Panc1 (cell line): ENCODE measurements at regions not wholly inside any gene's neighbourhood (a gene's known extent, or its start where the extent isn't known, plus 50 kb on each side); places are given as distances from the start of the nearest gene placed in this dataset.

ENCODE experiments used
- ATAC-seq: fragments of 200-7000 bp; cut with Tn5 transposase; 2 replicates; pipeline ENCODE4 v1.9.1; 2020; ENCODE audit warnings: mild to moderate bottlenecking, moderate library complexity
- BruUV-seq: library from RNA; stranded (reverse); fragments of 400-500 nt; replicated peaks from 2 replicates; lab custom pipeline; 2021; lab: Mats Ljungman, UMichigan
- CTCF ChIA-PET: fragments of 300-600 bp; sonication (Branson Sonifier 250); formaldehyde crosslinking; loops from one replicate; lab custom pipeline; 2022; ENCODE audit warnings: antibody characterized with exemption; lab: Charles Lee
- POLR2A ChIA-PET: fragments of 300-600 bp; sonication (Branson Sonifier 250); formaldehyde crosslinking; loops from one replicate; lab custom pipeline; 2022; ENCODE audit warnings: antibody characterized with exemption; lab: Charles Lee
- DNase-seq: peaks from one replicate; pipeline ENCODE4 v3.0.0-alpha.2; 2010; ENCODE audit warnings: low read depth, low spot score
- H3K27ac ChIP-seq: 2 replicates; pipeline ENCODE4 v1.5.1; 2011; ENCODE audit warnings: mild to moderate bottlenecking, low read length, inconsistent platforms
- H3K27me3 ChIP-seq: fragments of 200-500 bp; sonication (Bioruptor generic); 2 replicates; pipeline ENCODE4 v1.6.0; 2014; ENCODE audit warnings: low read length, inconsistent platforms; ENCODE audit not compliant: control insufficient read depth, insufficient read depth
- H3K36me3 ChIP-seq: fragments of 200-500 bp; sonication (Bioruptor generic); 2 replicates; pipeline ENCODE4 v1.5.1; 2014; ENCODE audit warnings: inconsistent platforms, mild to moderate bottlenecking, low read length, moderate library complexity; ENCODE audit not compliant: control insufficient read depth, insufficient read depth
- H3K4me1 ChIP-seq: 2 replicates; pipeline ENCODE4 v1.5.1; 2011; ENCODE audit warnings: inconsistent platforms, mild to moderate bottlenecking, low read length, moderate library complexity; ENCODE audit not compliant: control insufficient read depth, insufficient read depth
- H3K4me3 ChIP-seq, 2 experiments: 2 replicates each; pipeline ENCODE4 v1.5.1; 2011 to 2012; ENCODE audit warnings: low read depth in 2 of 2, low read length in 2 of 2, mild to moderate bottlenecking in 2 of 2, inconsistent platforms in 1 of 2, moderate library complexity in 1 of 2
- H3K9me3 ChIP-seq: fragments of 200-500 bp; sonication (Bioruptor generic); 2 replicates; pipeline ENCODE4 v1.5.1; 2014; ENCODE audit warnings: low read depth, mild to moderate bottlenecking, inconsistent platforms, low read length, moderate library complexity; ENCODE audit not compliant: control insufficient read depth, insufficient read depth
- POLR2AphosphoS5 ChIP-seq: IDR thresholded peaks from 2 replicates; pipeline ENCODE4 v1.6.1; 2012; ENCODE audit warnings: mild to moderate bottlenecking, low read depth, low read length, moderate library complexity
- SIN3A ChIP-seq: IDR thresholded peaks from 2 replicates; pipeline ENCODE4 v1.6.1; 2012; ENCODE audit warnings: low read depth, mild to moderate bottlenecking, low read length, moderate library complexity, borderline replicate concordance; ENCODE audit not compliant: insufficient read depth
- TCF7L2 ChIP-seq: IDR thresholded peaks from 2 replicates; pipeline ENCODE4 v1.6.1; 2011; ENCODE audit warnings: mild to moderate bottlenecking, low read depth, low read length, inconsistent platforms
- in situ Hi-C: cut with HindIII; loops from 2 replicates; pipeline ENCODE4 v1.10.0; 2016; ENCODE audit warnings: low sequenced_read_pairs, low pct_unique_long_range_greater_than_20kb
- intact Hi-C: fragments of 100-400 bp; cut with micrococcal nuclease; formaldehyde crosslinking; loops from one replicate; pipeline ENCODE4 v1.10.0; 2022; ENCODE audit not compliant: unreplicated experiment
- TF ChIP-seq, protein P1 (sequence below), 2 experiments: IDR thresholded peaks; 2 replicates each; pipeline ENCODE4 v1.6.1; 2011 to 2012; ENCODE audit warnings: low read depth in 2 of 2, control low read depth in 1 of 2, low read length in 1 of 2, mild to moderate bottlenecking in 1 of 2, moderate library complexity in 1 of 2; ENCODE audit not compliant: insufficient read depth in 1 of 2
- TF ChIP-seq, protein P2 (sequence below): fragments of 450-650 bp; IDR thresholded peaks from 2 replicates; pipeline ENCODE4 v1.5.1; 2017; ENCODE audit warnings: mild to moderate bottlenecking

DNA sequence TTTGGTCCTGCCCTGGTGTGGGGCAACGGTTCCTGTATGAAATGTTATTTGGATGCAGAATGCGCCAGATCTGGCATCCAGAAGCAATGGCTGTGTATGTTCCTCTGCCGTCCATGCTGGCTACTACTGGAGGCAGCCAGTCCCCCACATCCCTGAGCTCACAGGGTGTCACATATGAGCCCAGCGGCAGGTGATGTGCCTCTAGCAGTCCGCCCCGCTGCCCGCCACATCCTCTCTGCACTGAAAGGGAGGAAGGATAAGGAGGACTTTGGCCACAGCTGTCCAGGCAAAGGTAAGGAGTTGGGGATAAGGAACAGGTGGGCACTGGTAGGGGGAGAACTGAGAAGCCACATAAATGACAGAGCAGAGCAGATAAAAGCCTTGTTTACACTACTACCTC lies 305.3 kb upstream of the DAB1 start:
- ChIA-PET CTCF (no interaction called here), POLR2A (no interaction called here)
- in situ Hi-C loops = no loop called here

GRCh38 chr1:57727121-57727520 lies 303.3 kb upstream of the DAB1 start:
- ATAC-seq (no peak), DNase-seq (no peak)
- Histone ChIP-seq H3K27ac (no peak overlapping the region), H3K4me1 (no peaks in the 10 kb centered on the region), H3K27me3 (no peaks in the 10 kb centered on the region), H3K36me3 (no peaks in the 10 kb centered on the region), H3K4me3 (no peak overlapping the region), H3K9me3 (no peaks in the 10 kb centered on the region)
- BruUV-seq = no TSS peak
- CTCF ChIA-PET = no interaction called here
- intact Hi-C loops (no loop called here), in situ Hi-C loops (no loop called here)
- TF ChIP-seq POLR2AphosphoS5 (no peak), SIN3A (no peak), TCF7L2 (no peak)
- TF ChIP-seq, protein P1, sequence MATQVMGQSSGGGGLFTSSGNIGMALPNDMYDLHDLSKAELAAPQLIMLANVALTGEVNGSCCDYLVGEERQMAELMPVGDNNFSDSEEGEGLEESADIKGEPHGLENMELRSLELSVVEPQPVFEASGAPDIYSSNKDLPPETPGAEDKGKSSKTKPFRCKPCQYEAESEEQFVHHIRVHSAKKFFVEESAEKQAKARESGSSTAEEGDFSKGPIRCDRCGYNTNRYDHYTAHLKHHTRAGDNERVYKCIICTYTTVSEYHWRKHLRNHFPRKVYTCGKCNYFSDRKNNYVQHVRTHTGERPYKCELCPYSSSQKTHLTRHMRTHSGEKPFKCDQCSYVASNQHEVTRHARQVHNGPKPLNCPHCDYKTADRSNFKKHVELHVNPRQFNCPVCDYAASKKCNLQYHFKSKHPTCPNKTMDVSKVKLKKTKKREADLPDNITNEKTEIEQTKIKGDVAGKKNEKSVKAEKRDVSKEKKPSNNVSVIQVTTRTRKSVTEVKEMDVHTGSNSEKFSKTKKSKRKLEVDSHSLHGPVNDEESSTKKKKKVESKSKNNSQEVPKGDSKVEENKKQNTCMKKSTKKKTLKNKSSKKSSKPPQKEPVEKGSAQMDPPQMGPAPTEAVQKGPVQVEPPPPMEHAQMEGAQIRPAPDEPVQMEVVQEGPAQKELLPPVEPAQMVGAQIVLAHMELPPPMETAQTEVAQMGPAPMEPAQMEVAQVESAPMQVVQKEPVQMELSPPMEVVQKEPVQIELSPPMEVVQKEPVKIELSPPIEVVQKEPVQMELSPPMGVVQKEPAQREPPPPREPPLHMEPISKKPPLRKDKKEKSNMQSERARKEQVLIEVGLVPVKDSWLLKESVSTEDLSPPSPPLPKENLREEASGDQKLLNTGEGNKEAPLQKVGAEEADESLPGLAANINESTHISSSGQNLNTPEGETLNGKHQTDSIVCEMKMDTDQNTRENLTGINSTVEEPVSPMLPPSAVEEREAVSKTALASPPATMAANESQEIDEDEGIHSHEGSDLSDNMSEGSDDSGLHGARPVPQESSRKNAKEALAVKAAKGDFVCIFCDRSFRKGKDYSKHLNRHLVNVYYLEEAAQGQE (IDR thresholded peaks at IDR 0.05; ENCODE audit: insufficient read depth in 1 of 2, low read depth in 2 of 2, low read length in 1 of 2) = no peak
- TF ChIP-seq, protein P2, sequence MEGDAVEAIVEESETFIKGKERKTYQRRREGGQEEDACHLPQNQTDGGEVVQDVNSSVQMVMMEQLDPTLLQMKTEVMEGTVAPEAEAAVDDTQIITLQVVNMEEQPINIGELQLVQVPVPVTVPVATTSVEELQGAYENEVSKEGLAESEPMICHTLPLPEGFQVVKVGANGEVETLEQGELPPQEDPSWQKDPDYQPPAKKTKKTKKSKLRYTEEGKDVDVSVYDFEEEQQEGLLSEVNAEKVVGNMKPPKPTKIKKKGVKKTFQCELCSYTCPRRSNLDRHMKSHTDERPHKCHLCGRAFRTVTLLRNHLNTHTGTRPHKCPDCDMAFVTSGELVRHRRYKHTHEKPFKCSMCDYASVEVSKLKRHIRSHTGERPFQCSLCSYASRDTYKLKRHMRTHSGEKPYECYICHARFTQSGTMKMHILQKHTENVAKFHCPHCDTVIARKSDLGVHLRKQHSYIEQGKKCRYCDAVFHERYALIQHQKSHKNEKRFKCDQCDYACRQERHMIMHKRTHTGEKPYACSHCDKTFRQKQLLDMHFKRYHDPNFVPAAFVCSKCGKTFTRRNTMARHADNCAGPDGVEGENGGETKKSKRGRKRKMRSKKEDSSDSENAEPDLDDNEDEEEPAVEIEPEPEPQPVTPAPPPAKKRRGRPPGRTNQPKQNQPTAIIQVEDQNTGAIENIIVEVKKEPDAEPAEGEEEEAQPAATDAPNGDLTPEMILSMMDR = no peak
- POLR2A ChIA-PET = no interaction called here

More for the DNA sequence above, 305.3 kb upstream of the DAB1 start:
- H3K4me3 ChIP-seq = no peak overlapping the region
- H3K9me3 ChIP-seq = no peaks in the 10 kb centered on the region
- no peak for TF ChIP-seq SIN3A
- TF ChIP-seq, protein P2 = no peak
- no peak for ATAC-seq
- no peaks in the 10 kb centered on the region for H3K4me1 ChIP-seq
- no peak for DNase-seq
- no peaks in the 10 kb centered on the region for H3K27me3 ChIP-seq
- no peaks in the 10 kb centered on the region for H3K36me3 ChIP-seq
- intact Hi-C loops = no loop called here
- H3K27ac ChIP-seq = no peak overlapping the region
- no TSS peak for BruUV-seq

GRCh38 chr1:57725318-57725717 lies 301.5 kb upstream of the DAB1 start:
- POLR2A ChIA-PET = no interaction called here
- Histone ChIP-seq H3K27ac (no peak overlapping the region), H3K36me3 (no peaks in the 10 kb centered on the region), H3K9me3 (no peaks in the 10 kb centered on the region), H3K4me1 (no peaks in the 10 kb centered on the region), H3K27me3 (no peaks in the 10 kb centered on the region), H3K4me3 (no peak overlapping the region)
- no peak for ATAC-seq
- BruUV-seq = no TSS peak
- in situ Hi-C loops = no loop called here
- no peak for TF ChIP-seq SIN3A
- TF ChIP-seq, protein P1 (IDR thresholded peaks at IDR 0.05; ENCODE audit: insufficient read depth in 1 of 2, low read depth in 2 of 2, low read length in 1 of 2) = no peak
- TF ChIP-seq TCF7L2 = no peak
- TF ChIP-seq, protein P2 = no peak
- TF ChIP-seq POLR2AphosphoS5 = no peak
- intact Hi-C loops = no loop called here
- DNase-seq = no peak
- CTCF ChIA-PET = no interaction called here
